OCI-LY3 (cell line): ENCODE measurements at regions not wholly inside any gene's neighbourhood (a gene's known extent, or its start where the extent isn't known, plus 50 kb on each side); places are given as distances from the start of the nearest gene placed in this dataset.
"Not testable (repeated sequence)": the region's sequence is repeated elsewhere in the genome, so short reads cannot be mapped to it uniquely, and the experiment has no call there.

ENCODE experiments used
- H2AFZ ChIP-seq: fragments of 200-600, 300-600 bp; shearing (Covaris generic); 2 replicates; pipeline ENCODE4 v1.6.0; 2014; ENCODE audit warnings: antibody characterized with exemption, low read depth, low read length
- H3K27ac ChIP-seq: fragments of 200-600, 300-600 bp; sonication (generic); 2 replicates; pipeline ENCODE4 v1.5.1; 2014; ENCODE audit warnings: mild to moderate bottlenecking, low read length, moderate library complexity, mixed read lengths
- H3K27me3 ChIP-seq: fragments of 200-600, 300-600 bp; sonication (generic); 2 replicates; pipeline ENCODE4 v1.6.1; 2014; ENCODE audit warnings: low read depth, low read length, mixed read lengths
- H3K36me3 ChIP-seq: fragments of 200-600, 300-600 bp; sonication (generic); replicated peaks from 2 replicates; pipeline ENCODE3; 2014; ENCODE audit warnings: low read depth, low read length, mixed read lengths
- H3K4me1 ChIP-seq: fragments of 300-600, 200-600 bp; sonication (generic); 2 replicates; pipeline ENCODE4 v1.6.1; 2014; ENCODE audit warnings: low read length, mixed read lengths
- H3K4me2 ChIP-seq: fragments of 200-600, 300-600 bp; sonication (generic); 2 replicates; pipeline ENCODE4 v1.6.1; 2014; ENCODE audit warnings: low read length, mixed read lengths
- H3K4me3 ChIP-seq: fragments of 300-600, 200-600 bp; sonication (generic); 2 replicates; pipeline ENCODE4 v1.5.1; 2014; ENCODE audit warnings: antibody characterized with exemption, mild to moderate bottlenecking, low read length, moderate library complexity
- H3K79me2 ChIP-seq: fragments of 300-600, 200-600 bp; shearing (Covaris generic); 2 replicates; pipeline ENCODE4 v1.6.1; 2014; ENCODE audit warnings: mild to moderate bottlenecking, low read length, mixed read lengths
- H3K9ac ChIP-seq: fragments of 300-600, 200-600 bp; shearing (Covaris generic); 2 replicates; pipeline ENCODE4 v1.6.0; 2014; ENCODE audit warnings: mild to moderate bottlenecking, low read length, moderate library complexity
- H3K9me3 ChIP-seq: fragments of 200-600, 300-600 bp; shearing (Covaris generic); 2 replicates; pipeline ENCODE4 v1.6.1; 2014; ENCODE audit warnings: low read length, mixed read lengths; ENCODE audit not compliant: insufficient read depth
- H4K20me1 ChIP-seq: fragments of 200-600, 300-600 bp; sonication (generic); 2 replicates; pipeline ENCODE4 v1.6.1; 2016; ENCODE audit warnings: low read length, mixed read lengths; ENCODE audit not compliant: insufficient read depth
- EZH2phosphoT487 ChIP-seq: fragments of 200-600 bp; shearing (Covaris generic); IDR thresholded peaks from 2 replicates; pipeline ENCODE4 v1.6.1; 2018; ENCODE audit warnings: antibody characterized with exemption, mixed run types, low read depth
- TF ChIP-seq, protein P1 (sequence below): fragments of 200-600, 300-600 bp; sonication (generic); IDR thresholded peaks from 2 replicates; pipeline ENCODE4 v1.5.1; 2014; ENCODE audit warnings: antibody characterized with exemption, low read length, low read depth

DNA sequence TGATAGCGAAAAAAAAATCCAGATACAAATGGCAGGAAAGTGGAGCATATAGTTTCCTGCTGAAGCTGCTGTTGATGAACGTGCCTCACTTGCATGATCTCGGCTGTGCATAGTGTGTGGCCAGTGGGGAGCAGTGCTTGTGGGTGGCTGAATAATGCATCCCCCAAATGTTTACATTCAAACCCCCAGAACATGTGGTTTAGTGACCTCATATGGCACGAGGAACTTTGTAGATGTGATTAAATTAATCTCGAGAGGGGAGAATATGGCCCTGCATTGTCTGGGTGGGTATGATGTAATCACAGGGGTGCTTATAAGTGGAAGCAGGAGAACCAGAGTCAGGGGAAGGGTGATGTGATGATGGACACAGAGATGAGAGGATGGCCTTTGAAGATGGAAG is 425.0 kb downstream of the TMEM121 start:
- no peaks in the 10 kb centered on the region for H3K9me3 ChIP-seq
- H3K79me2 ChIP-seq: no peaks in the 10 kb centered on the region

DNA sequence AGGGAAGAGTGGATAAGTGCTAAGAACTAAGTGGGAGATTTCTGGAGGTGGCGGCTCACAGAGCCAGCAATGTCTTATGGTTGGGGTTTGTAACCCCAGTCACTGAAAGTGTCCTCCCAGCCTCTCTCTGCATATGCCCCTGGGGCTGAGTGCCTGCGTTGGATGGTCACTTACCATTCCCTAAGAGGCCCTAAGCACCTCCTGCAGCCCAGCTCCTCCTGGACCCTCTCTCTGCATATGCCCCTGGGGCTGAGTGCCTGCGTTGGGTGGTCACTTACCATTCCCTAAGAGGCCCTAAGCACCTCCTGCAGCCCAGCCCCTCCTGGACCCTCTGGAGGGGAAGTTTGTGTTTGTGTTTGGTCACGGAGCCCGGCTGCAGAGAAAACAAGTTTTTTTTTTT is 425.8 kb downstream of the TMEM121 start:
- Histone ChIP-seq H3K9me3 (no peaks in the 10 kb centered on the region), H3K4me3 (no peak overlapping the region), H3K27me3 (no peaks in the 10 kb centered on the region), H3K79me2 (no peaks in the 10 kb centered on the region), H3K9ac (no peak overlapping the region), H4K20me1 (no peaks in the 10 kb centered on the region), H3K4me2 (no peak overlapping the region), H3K4me1 (peaks cover 47% of the 10 kb centered on the region), H3K27ac (peak overlapping the region; percentile 98; the same call in 1 of the 2 replicates), H2AFZ (no peak overlapping the region), H3K36me3 (no peaks in the 10 kb centered on the region)
- no peak for TF ChIP-seq EZH2phosphoT487
- TF ChIP-seq, protein P1, sequence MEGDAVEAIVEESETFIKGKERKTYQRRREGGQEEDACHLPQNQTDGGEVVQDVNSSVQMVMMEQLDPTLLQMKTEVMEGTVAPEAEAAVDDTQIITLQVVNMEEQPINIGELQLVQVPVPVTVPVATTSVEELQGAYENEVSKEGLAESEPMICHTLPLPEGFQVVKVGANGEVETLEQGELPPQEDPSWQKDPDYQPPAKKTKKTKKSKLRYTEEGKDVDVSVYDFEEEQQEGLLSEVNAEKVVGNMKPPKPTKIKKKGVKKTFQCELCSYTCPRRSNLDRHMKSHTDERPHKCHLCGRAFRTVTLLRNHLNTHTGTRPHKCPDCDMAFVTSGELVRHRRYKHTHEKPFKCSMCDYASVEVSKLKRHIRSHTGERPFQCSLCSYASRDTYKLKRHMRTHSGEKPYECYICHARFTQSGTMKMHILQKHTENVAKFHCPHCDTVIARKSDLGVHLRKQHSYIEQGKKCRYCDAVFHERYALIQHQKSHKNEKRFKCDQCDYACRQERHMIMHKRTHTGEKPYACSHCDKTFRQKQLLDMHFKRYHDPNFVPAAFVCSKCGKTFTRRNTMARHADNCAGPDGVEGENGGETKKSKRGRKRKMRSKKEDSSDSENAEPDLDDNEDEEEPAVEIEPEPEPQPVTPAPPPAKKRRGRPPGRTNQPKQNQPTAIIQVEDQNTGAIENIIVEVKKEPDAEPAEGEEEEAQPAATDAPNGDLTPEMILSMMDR: no peak

More for the DNA sequence above, 425.0 kb downstream of the TMEM121 start:
- H2AFZ ChIP-seq: no peak overlapping the region
- peaks cover 48% of the 10 kb centered on the region for H3K4me1 ChIP-seq
- TF ChIP-seq, protein P1: no peak
- no peak for TF ChIP-seq EZH2phosphoT487
- peak overlapping the region; percentile 98 for H3K27ac ChIP-seq
- peak overlapping the region; percentile 68; the same call in 1 of the 2 replicates for H3K9ac ChIP-seq
- H3K4me2 ChIP-seq: peak overlapping the region; percentile 34; the same call in 1 of the 2 replicates
- H3K27me3 ChIP-seq: no peaks in the 10 kb centered on the region
- H4K20me1 ChIP-seq: no peaks in the 10 kb centered on the region
- no peaks in the 10 kb centered on the region for H3K36me3 ChIP-seq
- H3K4me3 ChIP-seq: no peak overlapping the region

DNA sequence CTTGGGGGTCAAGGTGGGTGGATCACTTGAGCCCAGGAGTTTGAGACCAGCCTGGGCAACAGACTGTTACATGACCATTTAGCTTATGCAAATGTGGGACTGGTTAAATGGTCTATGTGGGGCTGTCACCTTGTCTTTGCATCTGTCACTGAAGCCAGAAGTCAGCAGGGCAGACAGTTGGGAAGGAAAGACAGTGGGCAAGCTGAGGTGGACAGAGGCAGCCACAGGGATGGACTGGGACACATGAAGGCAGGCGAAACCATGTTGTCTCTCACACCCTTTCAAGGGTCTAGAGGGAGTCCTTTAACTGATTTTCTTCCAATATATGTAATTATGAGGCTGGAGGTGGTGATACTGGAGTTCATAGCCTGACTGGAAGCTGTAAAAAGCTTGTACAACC is 426.4 kb downstream of the TMEM121 start:
- H4K20me1 ChIP-seq: no peaks in the 10 kb centered on the region
- H3K27me3 ChIP-seq: no peaks in the 10 kb centered on the region
- H2AFZ ChIP-seq: no peak overlapping the region
- no peak overlapping the region for H3K27ac ChIP-seq
- TF ChIP-seq, protein P1: no peak
- TF ChIP-seq EZH2phosphoT487: no peak
- no peaks in the 10 kb centered on the region for H3K79me2 ChIP-seq
- no peak overlapping the region for H3K4me3 ChIP-seq
- H3K9ac ChIP-seq: no peak overlapping the region
- H3K4me2 ChIP-seq: no peak overlapping the region
- H3K9me3 ChIP-seq: no peaks in the 10 kb centered on the region
- peaks cover 45% of the 10 kb centered on the region for H3K4me1 ChIP-seq
- H3K36me3 ChIP-seq: no peaks in the 10 kb centered on the region

DNA sequence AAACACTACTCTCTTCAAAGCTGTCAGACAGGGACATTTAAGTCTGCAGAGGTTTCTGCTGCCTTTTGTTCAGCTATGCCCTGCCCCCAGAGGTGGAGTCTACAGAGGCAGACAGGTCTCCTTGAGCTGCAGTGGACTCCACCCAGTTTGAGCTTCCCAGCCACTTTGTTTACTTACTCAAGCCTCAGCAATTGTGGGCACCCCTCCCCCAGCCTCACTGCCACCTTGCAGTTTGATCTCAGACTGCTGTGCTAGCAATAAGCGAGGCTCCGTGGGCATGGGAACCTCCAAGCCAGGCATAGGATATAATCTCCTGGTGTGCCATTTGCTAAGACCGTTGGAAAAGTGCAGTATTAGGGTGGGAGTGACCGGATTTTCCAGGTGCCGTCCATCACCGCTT is 435.2 kb downstream of the TMEM121 start:
- H3K27ac ChIP-seq, H3K9ac ChIP-seq, H3K36me3 ChIP-seq, H3K9me3 ChIP-seq, H3K4me2 ChIP-seq, H4K20me1 ChIP-seq, H3K4me3 ChIP-seq, H3K79me2 ChIP-seq, H3K4me1 ChIP-seq, H3K27me3 ChIP-seq, H2AFZ ChIP-seq: not testable (repeated sequence)

DNA sequence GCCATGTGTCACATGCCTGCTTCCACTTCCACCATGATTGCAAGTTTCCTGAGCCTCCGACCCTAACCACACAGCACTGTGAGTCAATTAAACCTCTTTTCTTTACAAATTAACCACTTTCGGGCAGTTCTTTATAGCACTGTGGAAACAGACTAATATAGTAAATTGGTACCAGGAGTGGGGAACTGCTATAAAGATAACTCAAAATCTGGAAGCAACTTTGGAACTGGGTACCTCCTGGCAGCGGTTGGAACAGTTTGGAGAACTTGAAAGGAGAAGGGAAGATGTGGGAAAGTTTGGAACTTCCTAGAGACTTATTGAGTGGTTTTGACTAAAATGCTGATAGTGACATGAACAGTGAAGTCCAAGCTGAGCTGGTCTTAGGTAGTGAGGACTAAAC is 436.1 kb downstream of the TMEM121 start:
- Histone ChIP-seq H3K27me3 (no peaks in the 10 kb centered on the region), H3K9ac (no peak overlapping the region), H2AFZ (no peak overlapping the region), H3K27ac (no peak overlapping the region), H3K4me1 (peaks cover 10% of the 10 kb centered on the region; the same call in 1 of the 2 replicates), H3K36me3 (no peaks in the 10 kb centered on the region), H3K79me2 (no peaks in the 10 kb centered on the region), H3K9me3 (peaks cover 5% of the 10 kb centered on the region; the same call in 1 of the 2 replicates), H4K20me1 (no peaks in the 10 kb centered on the region), H3K4me3 (no peak overlapping the region), H3K4me2 (no peak overlapping the region)
- TF ChIP-seq, protein P1: no peak
- no peak for TF ChIP-seq EZH2phosphoT487
